Ishikawa (cell line): ENCODE measurements at regions not wholly inside any gene's neighbourhood (a gene's known extent, or its start where the extent isn't known, plus 50 kb on each side); places are given as distances from the start of the nearest gene placed in this dataset.

Source experiments
- CEBPB ChIP-seq: IDR thresholded peaks from 2 replicates; pipeline ENCODE4 v1.6.1; 2012
- EGR1 ChIP-seq: IDR thresholded peaks from 2 replicates; pipeline ENCODE4 v1.6.1; 2012
- EP300 ChIP-seq: IDR thresholded peaks from 2 replicates; pipeline ENCODE4 v1.6.1; 2012; ENCODE audit warnings: borderline replicate concordance
- RAD21 ChIP-seq: IDR thresholded peaks from 2 replicates; pipeline ENCODE4 v1.6.1; 2012; ENCODE audit warnings: low read depth
- REST ChIP-seq: IDR thresholded peaks from 2 replicates; pipeline ENCODE4 v1.6.1; 2012; ENCODE audit warnings: low read depth, mild to moderate bottlenecking
- TAF1 ChIP-seq: IDR thresholded peaks from 2 replicates; pipeline ENCODE4 v1.6.1; 2012; ENCODE audit warnings: low read depth, mild to moderate bottlenecking
- TEAD4 ChIP-seq: IDR thresholded peaks from 2 replicates; pipeline ENCODE4 v1.6.1; 2012
- USF1 ChIP-seq: IDR thresholded peaks from 2 replicates; pipeline ENCODE4 v1.6.1; 2012
- YY1 ChIP-seq: IDR thresholded peaks from 2 replicates; pipeline ENCODE4 v1.6.1; 2012; ENCODE audit warnings: low read depth
- TF ChIP-seq, protein P1 (sequence below): IDR thresholded peaks from 2 replicates; pipeline ENCODE4 v1.6.1; 2012

DNA sequence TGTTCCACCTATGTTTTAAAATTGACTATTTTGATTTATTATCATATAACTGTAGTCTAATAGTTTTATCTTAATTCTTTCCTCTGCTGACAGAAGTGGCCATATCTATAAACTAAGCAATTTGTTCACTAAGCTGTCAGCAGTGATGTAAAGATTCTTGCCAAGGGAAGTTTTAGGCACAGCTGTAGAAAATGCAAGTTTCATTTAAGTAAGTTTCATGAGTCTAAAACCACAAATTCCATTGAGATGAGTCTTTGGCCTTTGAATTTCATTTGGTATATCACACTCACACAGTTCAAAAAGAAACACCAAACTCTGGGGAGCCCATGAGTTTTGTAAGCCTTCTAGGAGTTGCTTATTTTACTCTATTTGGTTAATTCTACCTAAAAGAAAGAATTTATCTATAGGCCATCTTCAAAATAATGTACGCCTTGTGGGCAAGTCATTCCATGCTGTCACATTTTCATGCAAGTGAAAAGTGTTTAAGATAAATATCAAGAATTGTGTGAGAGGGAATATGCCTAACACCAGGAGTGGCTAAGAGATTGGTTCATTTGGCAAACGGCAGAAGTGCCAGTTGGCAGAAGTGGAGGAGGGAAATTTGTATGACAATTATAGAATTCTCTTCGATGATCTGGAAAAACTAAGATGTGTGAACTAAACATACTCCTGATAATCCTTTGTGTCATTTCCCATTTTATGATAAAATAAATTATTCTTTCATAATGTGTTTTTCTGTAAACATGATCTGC, 292.9 kb downstream of the ZIC4 start:
- TF ChIP-seq EP300 (no peak), TAF1 (no peak), YY1 (no peak), RAD21 (no peak), USF1 (no peak), REST (no peak), EGR1 (no peak), TEAD4 (no peak), CEBPB (no peak)
- TF ChIP-seq, protein P1, sequence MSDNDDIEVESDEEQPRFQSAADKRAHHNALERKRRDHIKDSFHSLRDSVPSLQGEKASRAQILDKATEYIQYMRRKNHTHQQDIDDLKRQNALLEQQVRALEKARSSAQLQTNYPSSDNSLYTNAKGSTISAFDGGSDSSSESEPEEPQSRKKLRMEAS, result no peak
